ENCODE measurements at regions not wholly inside any gene's neighbourhood (a gene's known extent, or its start where the extent isn't known, plus 50 kb on each side); places are given as distances from the start of the nearest gene placed in this dataset.
"Not testable (repeated sequence)": the region's sequence is repeated elsewhere in the genome, so short reads cannot be mapped to it uniquely, and the experiment has no call there.

DNA sequence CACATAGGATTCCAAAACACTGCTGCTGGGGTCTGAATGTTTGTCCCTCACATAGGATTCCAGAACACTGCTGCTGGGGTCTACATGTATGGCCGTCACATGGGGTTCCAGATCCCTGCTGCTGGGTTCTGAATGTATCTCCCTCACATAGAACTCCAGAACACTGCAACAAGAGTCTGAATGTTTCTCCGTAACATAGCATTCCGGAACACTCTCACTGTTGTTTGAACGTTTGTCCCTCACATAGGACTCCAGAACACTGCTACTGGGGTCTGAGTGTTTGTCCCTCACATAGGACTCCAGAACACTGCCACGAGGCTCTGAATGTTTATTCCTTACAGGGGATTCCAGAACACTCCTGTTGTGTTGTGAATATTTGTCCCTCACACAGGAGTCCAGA is 216.8 kb downstream of the FOXD4L6 start:
- no peak for DNase-seq (ENCODE audit: low spot score)
- Histone ChIP-seq H3K9me2 (ENCODE audit: insufficient read depth) (peaks cover 10% of the 10 kb centered on the region), H2AFZ (no peak overlapping the region), H3K27ac (ENCODE audit: low read depth) (no peak overlapping the region), H3K27me3 (ENCODE audit: insufficient read depth) (peaks cover 98% of the 10 kb centered on the region), H3K4me2 (no peak overlapping the region), H3K79me2 (replicated peaks; ENCODE audit: insufficient read depth) (no peaks in the 10 kb centered on the region), H3K4me1 (ENCODE audit: insufficient read depth) (no peaks in the 10 kb centered on the region), H3K4me3 (no peak overlapping the region), H3K36me3 (ENCODE audit: insufficient read depth) (peaks cover 28% of the 10 kb centered on the region), H3F3A (replicated peaks; ENCODE audit: low read depth) (no peaks in the 10 kb centered on the region), H4K20me1 (replicated peaks; ENCODE audit: insufficient read depth) (no peaks in the 10 kb centered on the region)
- H3K4me3 Mint-ChIP-seq = no peak overlapping the region
- H3K27ac Mint-ChIP-seq = no peak overlapping the region
- ATAC-seq = no peak
- no peak for TF ChIP-seq EZH2phosphoT487 (IDR thresholded peaks at IDR 0.05; ENCODE audit: unreplicated experiment)
- TF ChIP-seq POLR2AphosphoS5 (IDR thresholded peaks at IDR 0.05; ENCODE audit: low read depth) = no peak
- TF ChIP-seq ZNF114 (CRISPR knock-in tag; IDR thresholded peaks at IDR 0.05) = no peak
- TF ChIP-seq, protein P1, sequence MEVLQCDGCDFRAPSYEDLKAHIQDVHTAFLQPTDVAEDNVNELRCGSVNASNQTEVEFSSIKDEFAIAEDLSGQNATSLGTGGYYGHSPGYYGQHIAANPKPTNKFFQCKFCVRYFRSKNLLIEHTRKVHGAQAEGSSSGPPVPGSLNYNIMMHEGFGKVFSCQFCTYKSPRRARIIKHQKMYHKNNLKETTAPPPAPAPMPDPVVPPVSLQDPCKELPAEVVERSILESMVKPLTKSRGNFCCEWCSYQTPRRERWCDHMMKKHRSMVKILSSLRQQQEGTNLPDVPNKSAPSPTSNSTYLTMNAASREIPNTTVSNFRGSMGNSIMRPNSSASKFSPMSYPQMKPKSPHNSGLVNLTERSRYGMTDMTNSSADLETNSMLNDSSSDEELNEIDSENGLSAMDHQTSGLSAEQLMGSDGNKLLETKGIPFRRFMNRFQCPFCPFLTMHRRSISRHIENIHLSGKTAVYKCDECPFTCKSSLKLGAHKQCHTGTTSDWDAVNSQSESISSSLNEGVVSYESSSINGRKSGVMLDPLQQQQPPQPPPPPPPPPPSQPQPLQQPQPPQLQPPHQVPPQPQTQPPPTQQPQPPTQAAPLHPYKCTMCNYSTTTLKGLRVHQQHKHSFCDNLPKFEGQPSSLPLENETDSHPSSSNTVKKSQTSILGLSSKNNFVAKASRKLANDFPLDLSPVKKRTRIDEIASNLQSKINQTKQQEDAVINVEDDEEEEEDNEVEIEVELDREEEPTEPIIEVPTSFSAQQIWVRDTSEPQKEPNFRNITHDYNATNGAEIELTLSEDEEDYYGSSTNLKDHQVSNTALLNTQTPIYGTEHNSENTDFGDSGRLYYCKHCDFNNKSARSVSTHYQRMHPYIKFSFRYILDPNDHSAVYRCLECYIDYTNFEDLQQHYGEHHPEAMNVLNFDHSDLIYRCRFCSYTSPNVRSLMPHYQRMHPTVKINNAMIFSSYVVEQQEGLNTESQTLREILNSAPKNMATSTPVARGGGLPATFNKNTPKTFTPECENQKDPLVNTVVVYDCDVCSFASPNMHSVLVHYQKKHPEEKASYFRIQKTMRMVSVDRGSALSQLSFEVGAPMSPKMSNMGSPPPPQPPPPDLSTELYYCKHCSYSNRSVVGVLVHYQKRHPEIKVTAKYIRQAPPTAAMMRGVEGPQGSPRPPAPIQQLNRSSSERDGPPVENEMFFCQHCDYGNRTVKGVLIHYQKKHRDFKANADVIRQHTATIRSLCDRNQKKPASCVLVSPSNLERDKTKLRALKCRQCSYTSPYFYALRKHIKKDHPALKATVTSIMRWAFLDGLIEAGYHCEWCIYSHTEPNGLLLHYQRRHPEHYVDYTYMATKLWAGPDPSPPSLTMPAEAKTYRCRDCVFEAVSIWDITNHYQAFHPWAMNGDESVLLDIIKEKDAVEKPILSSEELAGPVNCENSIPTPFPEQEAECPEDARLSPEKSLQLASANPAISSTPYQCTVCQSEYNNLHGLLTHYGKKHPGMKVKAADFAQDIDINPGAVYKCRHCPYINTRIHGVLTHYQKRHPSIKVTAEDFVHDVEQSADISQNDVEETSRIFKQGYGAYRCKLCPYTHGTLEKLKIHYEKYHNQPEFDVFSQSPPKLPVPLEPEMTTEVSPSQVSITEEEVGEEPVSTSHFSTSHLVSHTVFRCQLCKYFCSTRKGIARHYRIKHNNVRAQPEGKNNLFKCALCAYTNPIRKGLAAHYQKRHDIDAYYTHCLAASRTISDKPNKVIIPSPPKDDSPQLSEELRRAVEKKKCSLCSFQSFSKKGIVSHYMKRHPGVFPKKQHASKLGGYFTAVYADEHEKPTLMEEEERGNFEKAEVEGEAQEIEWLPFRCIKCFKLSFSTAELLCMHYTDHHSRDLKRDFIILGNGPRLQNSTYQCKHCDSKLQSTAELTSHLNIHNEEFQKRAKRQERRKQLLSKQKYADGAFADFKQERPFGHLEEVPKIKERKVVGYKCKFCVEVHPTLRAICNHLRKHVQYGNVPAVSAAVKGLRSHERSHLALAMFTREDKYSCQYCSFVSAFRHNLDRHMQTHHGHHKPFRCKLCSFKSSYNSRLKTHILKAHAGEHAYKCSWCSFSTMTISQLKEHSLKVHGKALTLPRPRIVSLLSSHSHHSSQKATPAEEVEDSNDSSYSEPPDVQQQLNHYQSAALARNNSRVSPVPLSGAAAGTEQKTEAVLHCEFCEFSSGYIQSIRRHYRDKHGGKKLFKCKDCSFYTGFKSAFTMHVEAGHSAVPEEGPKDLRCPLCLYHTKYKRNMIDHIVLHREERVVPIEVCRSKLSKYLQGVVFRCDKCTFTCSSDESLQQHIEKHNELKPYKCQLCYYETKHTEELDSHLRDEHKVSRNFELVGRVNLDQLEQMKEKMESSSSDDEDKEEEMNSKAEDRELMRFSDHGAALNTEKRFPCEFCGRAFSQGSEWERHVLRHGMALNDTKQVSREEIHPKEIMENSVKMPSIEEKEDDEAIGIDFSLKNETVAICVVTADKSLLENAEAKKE (CRISPR knock-in tag; IDR thresholded peaks at IDR 0.05) = no peak
- TF ChIP-seq, protein P2, sequence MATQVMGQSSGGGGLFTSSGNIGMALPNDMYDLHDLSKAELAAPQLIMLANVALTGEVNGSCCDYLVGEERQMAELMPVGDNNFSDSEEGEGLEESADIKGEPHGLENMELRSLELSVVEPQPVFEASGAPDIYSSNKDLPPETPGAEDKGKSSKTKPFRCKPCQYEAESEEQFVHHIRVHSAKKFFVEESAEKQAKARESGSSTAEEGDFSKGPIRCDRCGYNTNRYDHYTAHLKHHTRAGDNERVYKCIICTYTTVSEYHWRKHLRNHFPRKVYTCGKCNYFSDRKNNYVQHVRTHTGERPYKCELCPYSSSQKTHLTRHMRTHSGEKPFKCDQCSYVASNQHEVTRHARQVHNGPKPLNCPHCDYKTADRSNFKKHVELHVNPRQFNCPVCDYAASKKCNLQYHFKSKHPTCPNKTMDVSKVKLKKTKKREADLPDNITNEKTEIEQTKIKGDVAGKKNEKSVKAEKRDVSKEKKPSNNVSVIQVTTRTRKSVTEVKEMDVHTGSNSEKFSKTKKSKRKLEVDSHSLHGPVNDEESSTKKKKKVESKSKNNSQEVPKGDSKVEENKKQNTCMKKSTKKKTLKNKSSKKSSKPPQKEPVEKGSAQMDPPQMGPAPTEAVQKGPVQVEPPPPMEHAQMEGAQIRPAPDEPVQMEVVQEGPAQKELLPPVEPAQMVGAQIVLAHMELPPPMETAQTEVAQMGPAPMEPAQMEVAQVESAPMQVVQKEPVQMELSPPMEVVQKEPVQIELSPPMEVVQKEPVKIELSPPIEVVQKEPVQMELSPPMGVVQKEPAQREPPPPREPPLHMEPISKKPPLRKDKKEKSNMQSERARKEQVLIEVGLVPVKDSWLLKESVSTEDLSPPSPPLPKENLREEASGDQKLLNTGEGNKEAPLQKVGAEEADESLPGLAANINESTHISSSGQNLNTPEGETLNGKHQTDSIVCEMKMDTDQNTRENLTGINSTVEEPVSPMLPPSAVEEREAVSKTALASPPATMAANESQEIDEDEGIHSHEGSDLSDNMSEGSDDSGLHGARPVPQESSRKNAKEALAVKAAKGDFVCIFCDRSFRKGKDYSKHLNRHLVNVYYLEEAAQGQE (IDR thresholded peaks at IDR 0.05; ENCODE audit: unreplicated experiment) = no peak
- TF ChIP-seq STAT1 (IDR thresholded peaks at IDR 0.05; ENCODE audit: unreplicated experiment) = no peak
- TF ChIP-seq, protein P3, sequence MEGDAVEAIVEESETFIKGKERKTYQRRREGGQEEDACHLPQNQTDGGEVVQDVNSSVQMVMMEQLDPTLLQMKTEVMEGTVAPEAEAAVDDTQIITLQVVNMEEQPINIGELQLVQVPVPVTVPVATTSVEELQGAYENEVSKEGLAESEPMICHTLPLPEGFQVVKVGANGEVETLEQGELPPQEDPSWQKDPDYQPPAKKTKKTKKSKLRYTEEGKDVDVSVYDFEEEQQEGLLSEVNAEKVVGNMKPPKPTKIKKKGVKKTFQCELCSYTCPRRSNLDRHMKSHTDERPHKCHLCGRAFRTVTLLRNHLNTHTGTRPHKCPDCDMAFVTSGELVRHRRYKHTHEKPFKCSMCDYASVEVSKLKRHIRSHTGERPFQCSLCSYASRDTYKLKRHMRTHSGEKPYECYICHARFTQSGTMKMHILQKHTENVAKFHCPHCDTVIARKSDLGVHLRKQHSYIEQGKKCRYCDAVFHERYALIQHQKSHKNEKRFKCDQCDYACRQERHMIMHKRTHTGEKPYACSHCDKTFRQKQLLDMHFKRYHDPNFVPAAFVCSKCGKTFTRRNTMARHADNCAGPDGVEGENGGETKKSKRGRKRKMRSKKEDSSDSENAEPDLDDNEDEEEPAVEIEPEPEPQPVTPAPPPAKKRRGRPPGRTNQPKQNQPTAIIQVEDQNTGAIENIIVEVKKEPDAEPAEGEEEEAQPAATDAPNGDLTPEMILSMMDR (conservative IDR thresholded peaks at IDR 0.05; ENCODE audit: low read depth in 2 of 2) = no peak
- TF ChIP-seq CREB1 (CRISPR knock-in tag; IDR thresholded peaks at IDR 0.05; ENCODE audit: low read depth) = no peak
- TF ChIP-seq NANOG (IDR thresholded peaks at IDR 0.05; ENCODE audit: borderline replicate concordance) = no peak
- no peak for TF ChIP-seq JUNB (IDR thresholded peaks at IDR 0.05; ENCODE audit: unreplicated experiment)
- H3K27me3 Mint-ChIP-seq (ENCODE audit: insufficient read depth, low read depth, poor library complexity) = peaks cover 96% of the 10 kb centered on the region
- peaks cover 88% of the 10 kb centered on the region for H3K36me3 Mint-ChIP-seq (ENCODE audit: low read depth)
- H3K9me3 Mint-ChIP-seq = peaks cover 100% of the 10 kb centered on the region
- no peaks in the 10 kb centered on the region for H3K4me1 Mint-ChIP-seq

DNA sequence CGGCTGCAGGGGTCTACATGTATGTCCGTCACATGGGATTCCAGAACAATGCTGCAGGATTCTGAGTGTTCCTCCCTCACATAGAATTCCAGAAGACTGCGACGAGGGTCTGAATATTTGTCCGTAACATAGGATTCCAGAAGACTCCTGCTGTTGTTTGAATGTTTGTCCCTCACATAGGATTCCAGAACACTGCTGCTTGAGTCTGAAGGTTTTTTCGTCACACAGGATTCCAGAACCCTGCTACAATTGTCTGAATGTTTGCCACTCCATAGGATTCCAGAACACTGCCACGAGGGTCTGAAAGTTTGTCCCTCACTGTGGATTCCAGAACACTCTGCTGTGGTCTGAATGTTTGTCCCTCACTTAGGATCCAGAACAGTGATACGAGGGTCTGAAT is 217.5 kb downstream of the FOXD4L6 start:
- Histone ChIP-seq H3K27me3 (ENCODE audit: insufficient read depth) (peaks cover 100% of the 10 kb centered on the region), H3K36me3 (ENCODE audit: insufficient read depth) (peaks cover 27% of the 10 kb centered on the region)
- H3K9me2 ChIP-seq (ENCODE audit: insufficient read depth); H3K4me1 Mint-ChIP-seq; H3F3A ChIP-seq (replicated peaks; ENCODE audit: low read depth); H3K4me3 ChIP-seq; H3K4me2 ChIP-seq; H3K4me3 Mint-ChIP-seq; H2AFZ ChIP-seq; DNase-seq (ENCODE audit: low spot score); H3K4me1 ChIP-seq (ENCODE audit: insufficient read depth); H3K79me2 ChIP-seq (replicated peaks; ENCODE audit: insufficient read depth); H3K27ac Mint-ChIP-seq; H3K27ac ChIP-seq (ENCODE audit: low read depth); ATAC-seq; H4K20me1 ChIP-seq (replicated peaks; ENCODE audit: insufficient read depth): not testable (repeated sequence)
- peaks cover 100% of the 10 kb centered on the region for H3K9me3 Mint-ChIP-seq
- H3K36me3 Mint-ChIP-seq (ENCODE audit: low read depth) = peaks cover 87% of the 10 kb centered on the region
- peaks cover 96% of the 10 kb centered on the region for H3K27me3 Mint-ChIP-seq (ENCODE audit: insufficient read depth, low read depth, poor library complexity)
